Loucy (cell line): ENCODE measurements at regions not wholly inside any gene's neighbourhood (a gene's known extent, or its start where the extent isn't known, plus 50 kb on each side); places are given as distances from the start of the nearest gene placed in this dataset.

ENCODE experiments used
- H2AFZ ChIP-seq: fragments of 200-600 bp; sonication (generic); 2 replicates; pipeline ENCODE4 v1.6.0; 2016; ENCODE audit warnings: antibody characterized with exemption, mild to moderate bottlenecking, low read length, moderate library complexity
- H3F3A ChIP-seq: fragments of 200-600 bp; 2 replicates; pipeline ENCODE4 v1.6.0; 2016; ENCODE audit warnings: antibody characterized with exemption, low read depth, mild to moderate bottlenecking
- H3K27me3 ChIP-seq: fragments of 200-600 bp; sonication (generic); 2 replicates; pipeline ENCODE4 v1.6.1; 2014; ENCODE audit warnings: low read length, mild to moderate bottlenecking; ENCODE audit not compliant: insufficient read depth, poor library complexity, severe bottlenecking
- H3K36me3 ChIP-seq: fragments of 200-600 bp; sonication (generic); 2 replicates; pipeline ENCODE4 v1.6.1; 2016; ENCODE audit warnings: low read length; ENCODE audit not compliant: insufficient read depth
- H3K4me1 ChIP-seq: fragments of 200-600 bp; sonication (generic); 2 replicates; pipeline ENCODE4 v1.5.1; 2014; ENCODE audit warnings: low read length, mild to moderate bottlenecking; ENCODE audit not compliant: insufficient read depth, poor library complexity, severe bottlenecking
- H3K4me2 ChIP-seq: fragments of 200-600 bp; sonication (generic); 2 replicates; pipeline ENCODE4 v1.6.0; 2014; ENCODE audit warnings: antibody characterized with exemption, low read length, low read depth, mild to moderate bottlenecking; ENCODE audit not compliant: poor library complexity, severe bottlenecking
- H3K4me3 ChIP-seq: fragments of 200-600 bp; sonication (generic); 2 replicates; pipeline ENCODE4 v1.5.1; 2014; ENCODE audit warnings: low read length, mild to moderate bottlenecking, mixed read lengths; ENCODE audit not compliant: poor library complexity, severe bottlenecking
- H3K79me2 ChIP-seq: fragments of 200-600 bp; sonication (generic); 2 replicates; pipeline ENCODE4 v1.6.1; 2014; ENCODE audit warnings: low read length; ENCODE audit not compliant: insufficient read depth
- H3K9ac ChIP-seq: fragments of 200-600 bp; sonication (generic); 2 replicates; pipeline ENCODE4 v1.6.0; 2014; ENCODE audit warnings: mild to moderate bottlenecking, low read depth, low read length, moderate library complexity; ENCODE audit not compliant: poor library complexity, severe bottlenecking
- H3K9me2 ChIP-seq: fragments of 200-600 bp; sonication (generic); replicated peaks from 2 replicates; pipeline ENCODE4 v1.6.1; 2016; ENCODE audit warnings: low read depth, low read length, mixed read lengths
- H3K9me3 ChIP-seq: fragments of 200-600 bp; sonication (generic); 2 replicates; pipeline ENCODE4 v1.6.1; 2014; ENCODE audit warnings: mild to moderate bottlenecking, antibody characterized with exemption, low read length, low read depth; ENCODE audit not compliant: insufficient read depth
- H4K20me1 ChIP-seq: fragments of 200-600 bp; sonication (generic); 2 replicates; pipeline ENCODE4 v1.6.0; 2014; ENCODE audit warnings: antibody characterized with exemption, low read length, mild to moderate bottlenecking; ENCODE audit not compliant: insufficient read depth, poor library complexity, severe bottlenecking
- CTCF ChIP-seq: fragments of 200-600 bp; sonication (generic); conservative IDR thresholded peaks from 2 replicates; pipeline ENCODE4 v1.5.1; 2014; ENCODE audit warnings: mild to moderate bottlenecking, antibody characterized with exemption, low read length
- EZH2phosphoT487 ChIP-seq: fragments of 200-600 bp; IDR thresholded peaks from 2 replicates; pipeline ENCODE4 v1.6.1; 2018; ENCODE audit warnings: antibody characterized with exemption, mild to moderate bottlenecking, moderate library complexity, borderline replicate concordance

DNA sequence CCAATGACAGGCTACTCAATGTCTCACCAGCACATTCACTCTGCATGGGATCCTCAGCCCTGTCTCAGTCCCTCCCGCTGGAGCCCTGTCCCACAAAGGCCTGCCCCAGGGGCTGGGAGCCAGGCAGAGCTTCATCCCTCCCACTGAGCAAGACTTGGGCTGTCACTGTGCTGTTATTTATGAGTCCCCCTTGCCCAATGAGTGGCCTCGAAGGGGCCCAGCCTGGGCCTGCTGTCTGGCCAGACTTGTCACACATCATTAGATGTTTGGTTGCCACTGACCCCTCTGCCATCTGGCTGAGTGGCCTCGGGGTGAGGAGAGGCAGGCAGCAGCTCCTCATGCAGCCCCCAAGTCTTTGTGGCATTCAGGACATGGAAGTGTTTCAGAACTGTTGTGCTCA lies 330.6 kb upstream of the SKOR2 start:
- H3K9me2 ChIP-seq: no peaks in the 10 kb centered on the region
- no peak overlapping the region for H3K9ac ChIP-seq
- no peaks in the 10 kb centered on the region for H3K27me3 ChIP-seq
- H3K9me3 ChIP-seq: no peaks in the 10 kb centered on the region
- no peaks in the 10 kb centered on the region for H3K4me1 ChIP-seq
- H4K20me1 ChIP-seq: no peaks in the 10 kb centered on the region
- no peaks in the 10 kb centered on the region for H3F3A ChIP-seq
- no peaks in the 10 kb centered on the region for H3K79me2 ChIP-seq
- no peak overlapping the region for H3K4me3 ChIP-seq
- no peak overlapping the region for H3K4me2 ChIP-seq
- H3K36me3 ChIP-seq: no peaks in the 10 kb centered on the region
- no peak for TF ChIP-seq CTCF
- no peak for TF ChIP-seq EZH2phosphoT487
- no peak overlapping the region for H2AFZ ChIP-seq

DNA sequence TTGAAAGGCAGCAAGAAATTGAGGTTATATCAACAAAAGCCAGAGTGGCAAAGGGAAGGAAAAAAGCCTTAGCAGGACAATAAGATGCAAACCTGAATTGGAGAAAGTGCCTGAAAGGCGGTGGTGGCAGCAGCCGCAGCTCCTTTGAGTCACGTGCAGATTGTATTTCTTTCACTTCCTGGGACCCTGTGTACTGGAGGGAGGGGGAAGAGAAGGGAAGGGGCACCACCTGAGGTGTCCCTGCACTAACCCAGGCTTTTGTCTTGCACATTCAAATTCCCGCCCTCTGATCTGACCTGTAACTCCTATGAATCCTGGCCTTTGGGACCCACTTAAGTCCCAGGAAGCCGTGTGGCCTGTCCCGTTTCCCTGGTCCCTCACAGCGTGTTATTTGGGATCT lies 326.1 kb upstream of the SKOR2 start:
- H3K9ac ChIP-seq: no peak overlapping the region
- H3K36me3 ChIP-seq: no peaks in the 10 kb centered on the region
- no peaks in the 10 kb centered on the region for H3K9me3 ChIP-seq
- H3K4me2 ChIP-seq: no peak overlapping the region
- H2AFZ ChIP-seq: no peak overlapping the region
- H3K4me3 ChIP-seq: no peak overlapping the region
- H4K20me1 ChIP-seq: no peaks in the 10 kb centered on the region
- TF ChIP-seq EZH2phosphoT487 (no peak), CTCF (no peak)
- no peaks in the 10 kb centered on the region for H3F3A ChIP-seq
- H3K79me2 ChIP-seq: no peaks in the 10 kb centered on the region
- H3K27me3 ChIP-seq: no peaks in the 10 kb centered on the region
- no peaks in the 10 kb centered on the region for H3K9me2 ChIP-seq
- no peaks in the 10 kb centered on the region for H3K4me1 ChIP-seq

GRCh38 chr18:47574966-47575365 lies 323.5 kb upstream of the SKOR2 start:
- no peaks in the 10 kb centered on the region for H3K9me2 ChIP-seq
- H4K20me1 ChIP-seq: no peaks in the 10 kb centered on the region
- no peak for TF ChIP-seq EZH2phosphoT487
- no peak overlapping the region for H3K4me2 ChIP-seq
- no peaks in the 10 kb centered on the region for H3F3A ChIP-seq
- no peaks in the 10 kb centered on the region for H3K9me3 ChIP-seq
- no peaks in the 10 kb centered on the region for H3K27me3 ChIP-seq
- no peaks in the 10 kb centered on the region for H3K4me1 ChIP-seq
- H3K4me3 ChIP-seq: no peak overlapping the region
- H3K9ac ChIP-seq: no peak overlapping the region
- no peaks in the 10 kb centered on the region for H3K36me3 ChIP-seq
- no peak overlapping the region for H2AFZ ChIP-seq
- no peaks in the 10 kb centered on the region for H3K79me2 ChIP-seq

DNA sequence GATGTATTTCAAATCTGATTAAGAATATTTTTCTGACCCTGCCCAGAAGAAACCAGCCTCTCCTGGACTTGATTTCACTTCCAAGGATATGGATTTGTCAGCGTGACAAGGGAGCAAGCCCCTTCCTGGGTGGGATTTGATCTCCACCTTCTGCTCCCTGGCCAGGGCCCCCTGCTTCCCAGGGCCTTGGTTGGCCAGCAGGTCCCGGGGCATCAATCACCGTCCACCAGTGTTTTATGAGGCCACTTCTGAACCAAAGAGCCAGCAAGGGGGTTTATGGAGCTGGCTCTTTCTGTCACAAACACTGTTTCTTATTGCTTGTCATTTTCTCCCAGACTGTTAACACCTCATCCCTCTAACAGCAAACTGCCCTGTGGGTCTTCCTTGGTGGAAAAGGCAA lies 320.5 kb upstream of the SKOR2 start:
- H3K9ac ChIP-seq: no peak overlapping the region
- no peaks in the 10 kb centered on the region for H3K4me1 ChIP-seq
- H4K20me1 ChIP-seq: no peaks in the 10 kb centered on the region
- H3K4me2 ChIP-seq: no peak overlapping the region
- H3K4me3 ChIP-seq: no peak overlapping the region
- no peaks in the 10 kb centered on the region for H3K27me3 ChIP-seq
- H3K36me3 ChIP-seq: no peaks in the 10 kb centered on the region
- no peaks in the 10 kb centered on the region for H3K9me2 ChIP-seq
- H3K9me3 ChIP-seq: no peaks in the 10 kb centered on the region
- H3F3A ChIP-seq: no peaks in the 10 kb centered on the region
- no peak for TF ChIP-seq CTCF
- no peak for TF ChIP-seq EZH2phosphoT487
- no peaks in the 10 kb centered on the region for H3K79me2 ChIP-seq
- no peak overlapping the region for H2AFZ ChIP-seq
